B cell (primary cell): ENCODE measurements at regions not wholly inside any gene's neighbourhood (a gene's known extent, or its start where the extent isn't known, plus 50 kb on each side); places are given as distances from the start of the nearest gene placed in this dataset.

Experiments
- ATAC-seq: fragments of 200-7000 bp; cut with Tn5 transposase; one replicate; pipeline ENCODE4 v1.10.0; 2021; ENCODE audit warnings: low read depth, mild to moderate bottlenecking, moderate number of reproducible peaks, moderate library complexity
- CTCF ChIA-PET: fragments of 350-600 bp; sonication (Branson Sonifier 250); formaldehyde crosslinking; loops from one replicate; lab custom pipeline; 2021; ENCODE audit warnings: antibody characterized with exemption, inconsistent platforms; lab: Charles Lee
- POLR2A ChIA-PET: fragments of 350-600 bp; sonication (Branson Sonifier 250); formaldehyde crosslinking; loops from one replicate; lab custom pipeline; 2021; ENCODE audit warnings: antibody characterized with exemption; lab: Charles Lee
- DNase-seq: peaks from one replicate; pipeline ENCODE4 v3.0.0; 2013
- H2AFZ ChIP-seq: 2 replicates; pipeline ENCODE4 v1.6.1; 2012; ENCODE audit warnings: mild to moderate bottlenecking, low read depth, low read length; ENCODE audit not compliant: insufficient read depth, poor library complexity, severe bottlenecking
- H3K27ac ChIP-seq, 2 donors: 1 replicate in 1 of 2; 2 replicates in 1 of 2; pipeline ENCODE4 v1.5.1; 2012 to 2013; ENCODE audit warnings: low read length in 2 of 2, mild to moderate bottlenecking in 2 of 2, moderate library complexity in 1 of 2
- H3K27me3 ChIP-seq, 4 experiments: fragments of 200-600 bp in 1 of 4; sonication (generic) in 1 of 4; replicated peaks in 1 of 4; 1 replicate in 2 of 4; 2 replicates in 2 of 4; pipeline versions ENCODE4 v1.6.1 to v1.7.0; 2013 to 2016; ENCODE audit warnings: low read length in 3 of 4, mild to moderate bottlenecking in 2 of 4, mixed read lengths in 1 of 4, moderate library complexity in 1 of 4; ENCODE audit not compliant: insufficient read depth in 4 of 4, control insufficient read depth in 3 of 4; ENCODE audit errors: control extremely low read depth in 1 of 4
- H3K36me3 ChIP-seq, 2 experiments: replicated peaks in 1 of 2; 1 replicate in 1 of 2; 2 replicates in 1 of 2; pipeline versions ENCODE4 v1.6.1 to v1.7.1; 2013; ENCODE audit warnings: low read length in 1 of 2; ENCODE audit not compliant: insufficient read depth in 2 of 2, control insufficient read depth in 1 of 2; ENCODE audit errors: control extremely low read depth in 1 of 2, extremely low read depth in 1 of 2
- H3K4me1 ChIP-seq, 2 donors: fragments of 200-600 bp in 1 of 2; sonication (generic) in 1 of 2; 1 replicate in 1 of 2; 2 replicates in 1 of 2; pipeline versions ENCODE4 v1.5.1 to v1.6.1; 2013 to 2017; ENCODE audit warnings: low read length in 2 of 2; ENCODE audit not compliant: control insufficient read depth in 2 of 2, insufficient read depth in 2 of 2
- H3K4me2 ChIP-seq: replicated peaks from 2 replicates; pipeline ENCODE3; 2012; ENCODE audit warnings: mild to moderate bottlenecking, low read depth, low read length; ENCODE audit not compliant: poor library complexity, severe bottlenecking
- H3K4me3 ChIP-seq, 5 experiments: fragments of 200-600 bp in 1 of 5; sonication (generic) in 1 of 5; 1 replicate in 3 of 5; 2 replicates in 2 of 5; pipeline versions ENCODE4 v1.5.1 to v1.7.0; 2011 to 2016; ENCODE audit warnings: low read length in 4 of 5, mild to moderate bottlenecking in 4 of 5, low read depth in 2 of 5, control low read depth in 1 of 5, moderate library complexity in 1 of 5; ENCODE audit not compliant: insufficient read depth in 1 of 5; ENCODE audit errors: control extremely low read depth in 1 of 5, extremely low read depth in 1 of 5
- H3K79me2 ChIP-seq: fragments of 200-600 bp; sonication (generic); one replicate; pipeline ENCODE4 v1.6.0; 2016; ENCODE audit warnings: low read length; ENCODE audit not compliant: control insufficient read depth, insufficient read depth
- H3K9ac ChIP-seq: fragments of 200-600 bp; sonication (generic); 2 replicates; pipeline ENCODE4 v1.6.1; 2017; ENCODE audit warnings: mild to moderate bottlenecking, low read length, moderate library complexity
- H3K9me3 ChIP-seq, 3 donors: one replicate each; pipeline versions ENCODE4 v1.6.1 to v1.7.1; 2013; ENCODE audit warnings: low read length in 2 of 3; ENCODE audit not compliant: control insufficient read depth in 2 of 3, insufficient read depth in 1 of 3; ENCODE audit errors: control extremely low read depth in 1 of 3
- H4K20me1 ChIP-seq: 2 replicates; pipeline ENCODE4 v1.6.0; 2012; ENCODE audit warnings: mild to moderate bottlenecking, low read length; ENCODE audit not compliant: insufficient read depth, control insufficient read depth, poor library complexity, severe bottlenecking
- H3K27ac Mint-ChIP-seq: one replicate; pipeline ENCODE4 v1.8.0; 2021; ENCODE audit warnings: mixed read lengths
- H3K27me3 Mint-ChIP-seq: one replicate; pipeline ENCODE4 v1.8.0; 2021; ENCODE audit warnings: mixed read lengths
- H3K4me1 Mint-ChIP-seq: one replicate; pipeline ENCODE4 v1.8.0; 2021; ENCODE audit warnings: mixed read lengths
- H3K4me3 Mint-ChIP-seq: one replicate; pipeline ENCODE4 v1.8.0; 2021; ENCODE audit warnings: mixed read lengths
- H3K9me3 Mint-ChIP-seq: one replicate; pipeline ENCODE4 v1.8.0; 2022; ENCODE audit warnings: mixed read lengths; ENCODE audit not compliant: insufficient read depth
- CTCF ChIP-seq: fragments of 200-600 bp; IDR thresholded peaks from one replicate; pipeline ENCODE4 v1.8.0; 2022; ENCODE audit warnings: antibody characterized with exemption, mild to moderate bottlenecking
- EZH2 ChIP-seq: IDR thresholded peaks from 2 replicates; pipeline ENCODE4 v1.6.1; 2012; ENCODE audit warnings: borderline replicate concordance, low read depth, mild to moderate bottlenecking, moderate library complexity, low read length; ENCODE audit not compliant: insufficient read depth, poor library complexity, severe bottlenecking
- WGBS: methylation state at CpG from one replicate; pipeline ENCODE4 v1.1.5; 2013; ENCODE audit warnings: missing lambda C conversion rate; ENCODE audit not compliant: insufficient coverage; 5-methylcytosine and 5-hydroxymethylcytosine counted together
- intact Hi-C: fragments of 100-400 bp; cut with micrococcal nuclease; formaldehyde crosslinking; loops from one replicate; pipeline ENCODE4 v1.10.0; 2022

DNA sequence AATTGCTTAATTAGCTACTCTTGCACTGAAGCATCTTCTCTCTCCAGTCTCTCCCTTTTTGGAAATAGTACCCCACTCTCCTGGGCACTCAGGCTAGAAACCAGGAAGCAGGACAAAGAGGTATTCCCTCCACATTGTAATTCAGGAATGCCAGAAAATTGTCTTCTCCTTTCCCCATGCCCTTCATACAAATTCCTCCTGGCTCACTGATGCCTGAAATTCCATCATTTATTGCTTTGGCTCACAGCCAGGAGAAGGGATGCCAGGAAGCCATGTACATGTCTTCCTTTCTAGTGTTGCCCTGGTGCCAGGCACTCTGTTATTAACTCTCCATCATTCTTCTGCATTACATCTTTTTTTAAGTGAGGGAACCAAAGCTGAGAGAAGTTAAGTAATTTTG lies 716.5 kb upstream of the C9orf72 start:
- ATAC-seq (no peak), DNase-seq (no peak)
- Histone ChIP-seq H3K9ac (no peak overlapping the region), H3K4me3 (no peak overlapping the region), H3K79me2 (no peaks in the 10 kb centered on the region), H3K4me1 (no peaks in the 10 kb centered on the region), H3K36me3 (no peaks in the 10 kb centered on the region), H3K4me2 (no peak overlapping the region), H3K9me3 (no peaks in the 10 kb centered on the region), H3K27me3 (no peaks in the 10 kb centered on the region), H3K27ac (no peak overlapping the region), H4K20me1 (no peaks in the 10 kb centered on the region), H2AFZ (no peak overlapping the region)
- intact Hi-C loops: no loop called here
- H3K9me3 Mint-ChIP-seq: peaks cover 2% of the 10 kb centered on the region
- TF ChIP-seq EZH2: no peak
- TF ChIP-seq CTCF: no peak
- H3K4me3 Mint-ChIP-seq: no peak overlapping the region
- H3K27me3 Mint-ChIP-seq: no peaks in the 10 kb centered on the region
- no peaks in the 10 kb centered on the region for H3K4me1 Mint-ChIP-seq
- ChIA-PET POLR2A (no interaction called here), CTCF (interaction anchor here (0.6 kb wide), 2 partner anchors 19 to 88 kb away, joined by 3 read pairs; no protein-coding TSS in a partner anchor)
- no peak overlapping the region for H3K27ac Mint-ChIP-seq

GRCh38 chr9:28293369-28294090 lies 720.2 kb upstream of the C9orf72 start:
- no peaks in the 10 kb centered on the region for H3K79me2 ChIP-seq
- DNase-seq (no peak), ATAC-seq (no peak)
- Mint-ChIP-seq H3K27me3 (no peaks in the 10 kb centered on the region), H3K27ac (no peak overlapping the region), H3K4me3 (no peak overlapping the region), H3K4me1 (no peaks in the 10 kb centered on the region), H3K9me3 (peaks cover 2% of the 10 kb centered on the region)
- H3K27me3 ChIP-seq: no peaks in the 10 kb centered on the region
- H2AFZ ChIP-seq: no peak overlapping the region
- H3K4me1 ChIP-seq: no peaks in the 10 kb centered on the region
- no CpG with 5 or more reads among the region's 3 CpGs for WGBS
- no peak overlapping the region for H3K9ac ChIP-seq
- H3K36me3 ChIP-seq: no peaks in the 10 kb centered on the region
- no peak overlapping the region for H3K4me3 ChIP-seq
- CTCF ChIA-PET: no interaction called here
- H3K9me3 ChIP-seq: no peaks in the 10 kb centered on the region
- POLR2A ChIA-PET: no interaction called here
- intact Hi-C loops: no loop called here
- TF ChIP-seq CTCF (no peak), EZH2 (no peak)
- no peak overlapping the region for H3K4me2 ChIP-seq
- no peak overlapping the region for H3K27ac ChIP-seq
- no peaks in the 10 kb centered on the region for H4K20me1 ChIP-seq
